Bronchial epithelial cell (primary cell): ENCODE measurements at regions not wholly inside any gene's neighbourhood (a gene's known extent, or its start where the extent isn't known, plus 50 kb on each side); places are given as distances from the start of the nearest gene placed in this dataset.

Source experiments
- DNase-seq: peaks from one replicate; pipeline ENCODE4 v3.0.0-alpha.2; 2010; ENCODE audit warnings: low read depth
- FAIRE-seq: peaks from 2 replicates; lab custom pipeline; 2011; peaks lifted over from hg19 to GRCh38; lab: Jason Lieb, UNC
- H3K27me3 ChIP-seq: 2 replicates; pipeline ENCODE4 v1.5.1; 2011; ENCODE audit warnings: low read length; ENCODE audit not compliant: control insufficient read depth, insufficient read depth
- H3K36me3 ChIP-seq: 2 replicates; pipeline ENCODE4 v1.5.1; 2011; ENCODE audit warnings: low read length; ENCODE audit not compliant: control insufficient read depth, insufficient read depth
- H3K4me3 ChIP-seq: 2 replicates; pipeline ENCODE4 v1.5.1; 2011; ENCODE audit warnings: mild to moderate bottlenecking, low read depth, low read length, control low read depth
- TF ChIP-seq, protein P1 (sequence below): IDR thresholded peaks from 2 replicates; pipeline ENCODE4 v1.5.1; 2011; ENCODE audit warnings: mild to moderate bottlenecking, moderate library complexity, low read length, control low read depth, inconsistent platforms; ENCODE audit not compliant: insufficient read depth, severe bottlenecking

DNA sequence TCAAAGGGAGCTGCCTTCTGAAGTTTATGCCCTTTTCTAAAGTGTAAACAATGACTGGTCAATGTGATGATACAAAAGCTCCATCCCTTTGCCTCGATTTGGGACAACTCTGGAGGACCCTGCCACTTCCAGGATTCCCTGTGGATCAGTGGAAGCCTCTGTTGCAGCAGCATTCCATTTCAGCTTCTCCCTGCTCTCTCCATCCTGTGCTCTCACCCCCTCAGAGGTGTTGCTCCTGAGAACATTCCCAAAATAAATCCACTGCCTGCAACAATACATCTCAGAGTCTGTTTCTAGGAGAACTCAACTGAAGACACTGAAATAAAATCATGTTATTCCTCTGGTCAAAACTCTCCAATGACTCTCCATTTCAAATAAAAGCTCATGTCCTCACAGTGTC lies 263.6 kb downstream of the HACE1 start:
- Histone ChIP-seq H3K36me3 (no peaks in the 10 kb centered on the region), H3K4me3 (no peak overlapping the region), H3K27me3 (no peaks in the 10 kb centered on the region)
- no peak for DNase-seq
- TF ChIP-seq, protein P1, sequence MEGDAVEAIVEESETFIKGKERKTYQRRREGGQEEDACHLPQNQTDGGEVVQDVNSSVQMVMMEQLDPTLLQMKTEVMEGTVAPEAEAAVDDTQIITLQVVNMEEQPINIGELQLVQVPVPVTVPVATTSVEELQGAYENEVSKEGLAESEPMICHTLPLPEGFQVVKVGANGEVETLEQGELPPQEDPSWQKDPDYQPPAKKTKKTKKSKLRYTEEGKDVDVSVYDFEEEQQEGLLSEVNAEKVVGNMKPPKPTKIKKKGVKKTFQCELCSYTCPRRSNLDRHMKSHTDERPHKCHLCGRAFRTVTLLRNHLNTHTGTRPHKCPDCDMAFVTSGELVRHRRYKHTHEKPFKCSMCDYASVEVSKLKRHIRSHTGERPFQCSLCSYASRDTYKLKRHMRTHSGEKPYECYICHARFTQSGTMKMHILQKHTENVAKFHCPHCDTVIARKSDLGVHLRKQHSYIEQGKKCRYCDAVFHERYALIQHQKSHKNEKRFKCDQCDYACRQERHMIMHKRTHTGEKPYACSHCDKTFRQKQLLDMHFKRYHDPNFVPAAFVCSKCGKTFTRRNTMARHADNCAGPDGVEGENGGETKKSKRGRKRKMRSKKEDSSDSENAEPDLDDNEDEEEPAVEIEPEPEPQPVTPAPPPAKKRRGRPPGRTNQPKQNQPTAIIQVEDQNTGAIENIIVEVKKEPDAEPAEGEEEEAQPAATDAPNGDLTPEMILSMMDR, result no peak
- no peak for FAIRE-seq

DNA sequence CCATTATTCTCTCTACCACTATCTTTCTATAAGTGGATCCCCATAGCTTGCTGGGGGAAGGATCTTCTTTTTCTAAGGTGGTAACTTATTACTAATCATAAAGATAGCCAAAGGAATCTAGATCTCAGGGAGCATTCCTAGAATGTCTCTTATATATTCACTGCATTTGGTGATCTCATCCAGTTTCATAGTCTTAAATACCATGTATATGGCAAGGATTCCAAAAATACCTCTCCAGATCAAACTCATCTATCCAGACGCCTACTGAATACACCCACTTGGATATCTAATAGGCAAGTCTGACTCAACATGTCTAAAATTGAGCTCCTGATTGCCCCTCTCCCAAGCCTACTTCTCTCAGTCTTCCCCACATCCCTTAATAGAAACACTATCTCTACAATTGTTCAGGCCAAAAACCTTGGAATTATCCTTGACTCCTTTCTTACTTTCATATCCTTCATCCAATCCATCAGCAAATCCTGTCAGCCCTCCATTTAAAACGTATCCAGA lies 264.4 kb downstream of the HACE1 start:
- FAIRE-seq (no peak), DNase-seq (no peak)
- TF ChIP-seq, protein P1, result no peak

DNA sequence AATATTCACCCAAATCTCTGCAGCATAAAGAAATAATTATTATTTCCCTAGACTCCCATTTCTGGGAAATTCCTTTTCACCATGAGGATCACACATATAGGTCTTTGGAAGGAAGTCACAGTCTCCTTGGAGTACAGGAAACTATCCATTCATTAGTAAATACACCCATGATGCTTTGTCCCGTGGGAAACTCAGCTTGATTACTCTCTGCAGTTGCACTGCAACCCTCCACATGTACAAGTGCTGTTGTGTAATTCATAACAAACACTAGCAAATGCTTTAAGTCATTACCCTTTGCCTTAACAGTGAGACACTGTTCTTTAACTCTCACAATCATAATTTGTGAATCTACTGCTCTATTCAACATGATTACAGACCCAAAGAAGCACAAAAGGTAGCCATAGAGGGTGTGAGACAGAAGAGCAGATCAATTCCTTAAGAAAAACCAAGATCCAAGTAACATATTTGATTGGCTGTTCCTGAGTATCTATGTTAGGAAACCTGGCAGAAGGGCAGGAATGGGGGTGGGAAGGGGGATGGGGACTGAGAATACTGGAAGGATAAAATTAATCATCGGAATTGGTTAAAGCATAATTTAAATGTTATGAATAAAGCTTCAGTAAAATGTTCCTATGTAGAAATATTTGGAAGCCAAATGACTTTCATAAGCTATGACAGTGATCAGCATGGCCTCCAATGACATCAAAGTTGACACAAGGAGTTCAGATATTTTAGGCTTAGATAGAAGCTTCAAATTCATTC lies 268.0 kb downstream of the HACE1 start:
- Histone ChIP-seq H3K4me3 (no peak overlapping the region), H3K27me3 (no peaks in the 10 kb centered on the region), H3K36me3 (no peaks in the 10 kb centered on the region)
- TF ChIP-seq, protein P1, result no peak
- DNase-seq, result peak; percentile 21
- no peak for FAIRE-seq

More for the DNA sequence above, 264.4 kb downstream of the HACE1 start:
- H3K4me3 ChIP-seq, result no peak overlapping the region
- no peaks in the 10 kb centered on the region for H3K36me3 ChIP-seq
- no peaks in the 10 kb centered on the region for H3K27me3 ChIP-seq

DNA sequence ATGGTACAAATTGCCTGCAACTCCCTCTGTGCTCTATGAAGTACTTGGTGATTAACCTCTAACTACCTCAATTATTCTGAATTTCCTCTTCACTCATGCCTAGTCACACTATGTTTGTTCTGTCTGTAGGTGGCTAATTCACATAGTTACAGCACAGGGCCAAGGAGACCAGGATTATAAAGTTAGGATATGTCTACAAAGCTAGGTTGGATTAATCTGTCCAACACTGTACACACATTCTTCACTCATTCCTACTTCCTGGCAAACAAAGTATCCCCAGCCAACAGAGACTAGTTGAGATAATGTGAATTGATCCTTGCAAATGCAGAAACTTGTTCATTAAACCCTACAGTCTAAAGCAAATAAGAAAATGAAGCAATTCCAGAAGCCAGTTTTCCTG lies 269.8 kb downstream of the HACE1 start:
- Histone ChIP-seq H3K36me3 (no peaks in the 10 kb centered on the region), H3K27me3 (no peaks in the 10 kb centered on the region), H3K4me3 (no peak overlapping the region)
- no peak for FAIRE-seq
- DNase-seq, result peak; percentile 50
- TF ChIP-seq, protein P1, result no peak

DNA sequence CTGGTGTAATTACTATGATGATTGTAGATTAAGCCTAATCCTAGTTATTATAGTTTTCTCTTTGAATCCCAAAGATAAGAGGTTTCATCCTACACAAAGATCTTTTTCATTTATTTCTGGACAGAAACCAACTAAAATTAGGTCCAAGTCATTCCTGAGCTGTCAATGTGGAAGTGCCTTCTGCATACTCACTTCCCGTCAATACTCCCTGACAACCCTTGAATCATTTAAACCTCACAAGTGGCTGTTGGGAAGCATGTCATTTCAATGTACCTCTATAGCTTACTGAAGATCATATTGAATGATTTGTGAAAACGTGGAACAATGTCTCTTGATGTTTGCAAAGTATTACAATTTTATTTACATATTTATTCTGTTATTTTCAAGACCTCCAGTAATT lies 274.1 kb downstream of the HACE1 start:
- Histone ChIP-seq H3K36me3 (no peaks in the 10 kb centered on the region), H3K4me3 (no peak overlapping the region), H3K27me3 (no peaks in the 10 kb centered on the region)
- TF ChIP-seq, protein P1, result no peak
- FAIRE-seq, result no peak
- no peak for DNase-seq

DNA sequence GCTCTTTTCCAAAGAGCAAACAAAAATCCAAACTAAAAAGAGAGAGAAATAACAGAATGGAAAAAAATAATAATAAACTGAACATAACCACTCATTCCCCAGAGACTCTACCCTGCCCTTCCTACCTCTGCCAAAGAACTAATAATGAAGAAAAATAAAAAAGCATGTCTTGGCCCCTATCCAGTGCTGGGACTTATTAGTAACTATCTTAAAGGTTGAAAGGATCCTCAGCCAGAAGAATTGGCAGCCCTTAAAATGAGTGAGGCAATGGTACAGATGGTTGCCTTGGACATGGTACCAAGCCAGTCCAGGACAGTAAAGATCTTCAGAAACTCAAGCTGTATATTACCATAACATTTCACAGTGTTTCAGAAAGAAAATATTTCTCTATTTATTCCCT lies 279.3 kb downstream of the HACE1 start:
- DNase-seq (no peak), FAIRE-seq (no peak)
- no peaks in the 10 kb centered on the region for H3K27me3 ChIP-seq

More for the DNA sequence above, 279.3 kb downstream of the HACE1 start:
- no peaks in the 10 kb centered on the region for H3K36me3 ChIP-seq
- H3K4me3 ChIP-seq, result no peak overlapping the region
- TF ChIP-seq, protein P1, result no peak
